K562 (cell line): ENCODE measurements at regions not wholly inside any gene's neighbourhood (a gene's known extent, or its start where the extent isn't known, plus 50 kb on each side); places are given as distances from the start of the nearest gene placed in this dataset.

Experiments used
- BRCA1 ChIP-seq, 2 experiments: fragments of 450-650 bp in 1 of 2; sonication (generic) in 1 of 2; formaldehyde crosslinking in 1 of 2; IDR thresholded peaks; 2 replicates each; pipeline versions ENCODE4 v1.5.0 to v1.6.1; 2017 to 2020; ENCODE audit warnings: mild to moderate bottlenecking in 1 of 2, missing genetic modification reagents in 1 of 2
- CBFA2T3 ChIP-seq: fragments of 450-650 bp; IDR thresholded peaks from 2 replicates; pipeline ENCODE4 v1.6.1; 2017
- CBX8 ChIP-seq: fragments of 200-600 bp; sonication (generic); IDR thresholded peaks from 2 replicates; pipeline ENCODE4 v1.6.1; 2012; ENCODE audit warnings: borderline replicate concordance, mixed run types, low read depth, mild to moderate bottlenecking, moderate library complexity, mixed read lengths, low read length, control low read depth, inconsistent platforms; ENCODE audit not compliant: poor library complexity, severe bottlenecking; ENCODE audit errors: extremely low read depth
- FOSL1 ChIP-seq: fragments of 200-800 bp; sonication (Bioruptor generic); conservative IDR thresholded peaks from 2 replicates; pipeline ENCODE4 v1.6.1; 2016; ENCODE audit warnings: missing genetic modification characterization, missing compliant biosample characterization
- FOXJ2 ChIP-seq: fragments of 200-800 bp; sonication (Bioruptor generic); IDR thresholded peaks from 2 replicates; pipeline ENCODE4 v1.6.1; 2016; ENCODE audit warnings: missing genetic modification characterization, missing compliant biosample characterization
- FOXM1 ChIP-seq, 2 experiments: fragments of 450-650 bp in 1 of 2; sonication (generic) in 1 of 2; formaldehyde crosslinking in 1 of 2; IDR thresholded peaks; 2 replicates each; pipeline versions ENCODE4 v1.6.1 to v1.9.0; 2017 to 2022; ENCODE audit warnings: low read depth in 2 of 2, mild to moderate bottlenecking in 2 of 2, missing genetic modification reagents in 1 of 2, moderate library complexity in 1 of 2
- GTF2A2 ChIP-seq: IDR thresholded peaks from 2 replicates; pipeline ENCODE4 v1.6.1; 2016; ENCODE audit warnings: mild to moderate bottlenecking, missing genetic modification characterization, missing compliant biosample characterization
- HDAC3 ChIP-seq: fragments of 450-650 bp; IDR thresholded peaks from 2 replicates; pipeline ENCODE4 v1.6.1; 2018; ENCODE audit warnings: borderline replicate concordance, mild to moderate bottlenecking, moderate library complexity; ENCODE audit not compliant: partially characterized antibody
- HDGF ChIP-seq: fragments of 450-650 bp; IDR thresholded peaks from 2 replicates; pipeline ENCODE4 v1.6.1; 2016
- HMBOX1 ChIP-seq: sonication (generic); IDR thresholded peaks from 2 replicates; pipeline ENCODE4 v1.6.1; 2016
- JUND ChIP-seq, 2 experiments: IDR thresholded peaks; 2 replicates in 1 of 2; 3 replicates in 1 of 2; pipeline ENCODE4 v1.6.1; 2011; ENCODE audit warnings: borderline replicate concordance in 2 of 2, low read depth in 2 of 2, low read length in 2 of 2, improper control_type of control experiment in 1 of 2, missing biosample characterization in 1 of 2, missing genetic modification characterization in 1 of 2, missing genetic modification reagents in 1 of 2
- KAT8 ChIP-seq: fragments of 450-650 bp; IDR thresholded peaks from 2 replicates; pipeline ENCODE4 v1.6.1; 2016; ENCODE audit warnings: low read depth, mild to moderate bottlenecking
- KDM1A ChIP-seq, 2 experiments: fragments of 450-650 bp; IDR thresholded peaks; 2 replicates each; pipeline ENCODE4 v1.6.1; 2016; ENCODE audit warnings: mild to moderate bottlenecking in 2 of 2
- LCOR ChIP-seq: sonication (generic); formaldehyde crosslinking; IDR thresholded peaks from 2 replicates; pipeline ENCODE4 v1.8.0; 2022; ENCODE audit warnings: mild to moderate bottlenecking, missing genetic modification reagents
- MAZ ChIP-seq, 2 experiments: fragments of 450-650 bp in 1 of 2; sonication (generic) in 1 of 2; formaldehyde crosslinking; IDR thresholded peaks in 1 of 2; conservative IDR thresholded peaks in 1 of 2; 2 replicates each; pipeline versions ENCODE4 v1.4.0 to v1.5.0; 2020; ENCODE audit warnings: mild to moderate bottlenecking in 1 of 2, missing genetic modification reagents in 1 of 2
- PHB ChIP-seq: fragments of 250-450 bp; sonication (Bioruptor Pico); IDR thresholded peaks from 2 replicates; pipeline ENCODE4 v1.5.0; 2021
- PHF20 ChIP-seq: fragments of 450-650 bp; IDR thresholded peaks from 2 replicates; pipeline ENCODE4 v1.6.1; 2018; ENCODE audit not compliant: partially characterized antibody
- POLR3A ChIP-seq: IDR thresholded peaks from 2 replicates; pipeline ENCODE4 v1.6.1; 2011; ENCODE audit warnings: borderline replicate concordance, mild to moderate bottlenecking, moderate library complexity; ENCODE audit not compliant: insufficient read length, insufficient read depth; ENCODE audit errors: extremely low read depth
- POU5F1 ChIP-seq: fragments of 150-350 bp; IDR thresholded peaks from 2 replicates; pipeline ENCODE4 v1.6.1; 2014; ENCODE audit warnings: borderline replicate concordance, low read length, low read depth, mild to moderate bottlenecking; ENCODE audit not compliant: partially characterized antibody
- SMARCB1 ChIP-seq: IDR thresholded peaks from 2 replicates; pipeline ENCODE4 v1.6.1; 2011; ENCODE audit warnings: improper control_type of control experiment, low read depth; ENCODE audit not compliant: insufficient read length
- SMARCE1 ChIP-seq: fragments of 450-650 bp; IDR thresholded peaks from 2 replicates; pipeline ENCODE4 v1.7.1; 2016; ENCODE audit warnings: mild to moderate bottlenecking
- TBP ChIP-seq: optimal IDR thresholded peaks from 2 replicates; pipeline ENCODE3; 2011; ENCODE audit warnings: low read depth, low read length, improper control_type of control experiment
- TGIF2 ChIP-seq: sonication (generic); formaldehyde crosslinking; IDR thresholded peaks from 2 replicates; pipeline ENCODE4 v1.8.1; 2022; ENCODE audit warnings: mild to moderate bottlenecking, missing genetic modification reagents, moderate library complexity
- TRIM25 ChIP-seq: fragments of 450-650 bp; IDR thresholded peaks from 2 replicates; pipeline ENCODE4 v1.7.0; 2016; ENCODE audit warnings: borderline replicate concordance
- ZBTB7A ChIP-seq: IDR thresholded peaks from 2 replicates; pipeline ENCODE4 v1.6.1; 2011; ENCODE audit warnings: low read depth, mild to moderate bottlenecking, low read length, moderate library complexity, borderline replicate concordance; ENCODE audit not compliant: control insufficient read depth
- ZNF507 ChIP-seq: conservative IDR thresholded peaks from 2 replicates; pipeline ENCODE4 v1.6.1; 2017; ENCODE audit warnings: missing genetic modification characterization, missing compliant biosample characterization
- ZNF511 ChIP-seq: sonication (generic); formaldehyde crosslinking; IDR thresholded peaks from 2 replicates; pipeline ENCODE4 v1.8.0; 2022; ENCODE audit warnings: mild to moderate bottlenecking, missing genetic modification reagents

GRCh38 chr6:105746509-105746908, 339.6 kb upstream of the PRDM1 start (continued):
- no peak for TF ChIP-seq POU5F1
- TF ChIP-seq SMARCB1: no peak
- no peak for TF ChIP-seq ZNF507 (tag)
- TF ChIP-seq SMARCE1: peak; percentile 75; the same call in 1 of the 2 replicates
- TF ChIP-seq BRCA1 (IDR thresholded peaks at IDR 0.05): no peak
- TF ChIP-seq BRCA1 (CRISPR knock-in tag; IDR thresholded peaks at IDR 0.05): no peak
- TF ChIP-seq LCOR (CRISPR knock-in tag): no peak
- no peak for TF ChIP-seq TGIF2
- peak; percentile 6; the same call in 1 of the 2 replicates for TF ChIP-seq FOXJ2 (tag)
- TF ChIP-seq HDAC3: peak; percentile 34
- TF ChIP-seq HMBOX1: no peak
- 0 out of 2 replicates have a peak, but pooled peaks have one; percentile 48 for TF ChIP-seq JUND (IDR thresholded peaks at IDR 0.05; ENCODE audit: borderline replicate concordance, low read depth, low read length)
- no peak; the same call in 2 of the 3 replicates for TF ChIP-seq JUND (tag; IDR thresholded peaks at IDR 0.05; ENCODE audit: borderline replicate concordance, low read depth, low read length)
- TF ChIP-seq HDGF: no peak
- TF ChIP-seq MAZ (CRISPR knock-in tag; conservative IDR thresholded peaks at IDR 0.05 in 1 of 2, IDR thresholded peaks at IDR 0.05 in 1 of 2): 0 out of 4 replicates have a peak, but pooled peaks of 1 of the 2 experiments have one; percentile 5
- no peak for TF ChIP-seq CBX8
- TF ChIP-seq FOSL1 (tag): peak; percentile 37
- TF ChIP-seq PHB (CRISPR knock-in tag): no peak
- TF ChIP-seq FOXM1 (IDR thresholded peaks at IDR 0.05; ENCODE audit: low read depth): peak; percentile 69; the same call in 1 of the 2 replicates
- TF ChIP-seq FOXM1 (CRISPR knock-in tag; IDR thresholded peaks at IDR 0.05; ENCODE audit: low read depth): no peak
- peak; percentile 78 for TF ChIP-seq CBFA2T3
- peak; percentile 22 to 39; a peak in 1 of 4 replicates for TF ChIP-seq KDM1A (IDR thresholded peaks at IDR 0.05)
- no peak for TF ChIP-seq ZBTB7A
- TF ChIP-seq TRIM25: no peak
- no peak for TF ChIP-seq GTF2A2
- no peak for TF ChIP-seq ZNF511 (CRISPR knock-in tag)
- TF ChIP-seq POLR3A: no peak
- TF ChIP-seq PHF20: no peak
- no peak for TF ChIP-seq KAT8
- no peak for TF ChIP-seq TBP
